ENCODE measurements at regions not wholly inside any gene's neighbourhood (a gene's known extent, or its start where the extent isn't known, plus 50 kb on each side); places are given as distances from the start of the nearest gene placed in this dataset.

DNA sequence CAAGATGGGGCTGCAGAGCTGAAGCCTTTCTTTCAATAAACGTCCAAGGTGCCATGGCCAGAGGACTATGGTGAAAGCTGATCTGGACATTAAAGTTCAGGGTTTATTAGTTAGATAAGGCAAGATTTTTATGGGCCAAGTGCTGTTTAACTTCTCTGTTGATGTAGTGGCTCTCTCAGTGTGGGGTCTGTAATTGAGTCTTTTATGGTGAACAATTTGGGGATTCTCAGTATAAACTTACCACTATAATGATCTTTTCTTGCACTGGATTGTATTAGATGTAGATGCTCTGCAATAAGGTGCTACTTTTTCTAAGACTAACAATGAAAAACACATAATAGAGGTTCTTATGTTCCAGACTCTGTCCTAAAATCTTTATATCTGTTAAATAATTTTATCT, 190.1 kb upstream of the KLF12 start:
- H3K4me1 ChIP-seq (ENCODE audit: insufficient read depth), result peaks cover 2% of the 10 kb centered on the region
- no peaks in the 10 kb centered on the region for H3K36me3 ChIP-seq
- no peaks in the 10 kb centered on the region for H3K9me3 ChIP-seq
- no peak overlapping the region for H3K27ac ChIP-seq
- no peaks in the 10 kb centered on the region for H3K27me3 ChIP-seq
- intact Hi-C loops (cut with DNase I), result no loop called here
- TF ChIP-seq EP300 (IDR thresholded peaks at IDR 0.05) (no peak), POLR2A (IDR thresholded peaks at IDR 0.05) (no peak), CTCF (IDR thresholded peaks at IDR 0.05) (no peak)
- 38 to 77% (median 42%) methylated on average over 1 of the region's 1 CpG for WGBS, 3 donors
- no peak overlapping the region for H3K4me3 ChIP-seq
- no peak for DNase-seq

GRCh38 chr13:74322562-74322961, 188.4 kb upstream of the KLF12 start:
- TF ChIP-seq CTCF (IDR thresholded peaks at IDR 0.05) (no peak), EP300 (IDR thresholded peaks at IDR 0.05) (no peak), POLR2A (IDR thresholded peaks at IDR 0.05) (no peak)
- H3K36me3 ChIP-seq, result no peaks in the 10 kb centered on the region
- no peaks in the 10 kb centered on the region for H3K9me3 ChIP-seq
- intact Hi-C loops (cut with DNase I), result no loop called here
- no peak overlapping the region for H3K27ac ChIP-seq
- no peaks in the 10 kb centered on the region for H3K27me3 ChIP-seq
- H3K4me3 ChIP-seq, result no peak overlapping the region
- DNase-seq, result no peak
- 87 to 95% (median 91%) methylated on average over 2 of the region's 2 CpGs for WGBS, 3 donors
- H3K4me1 ChIP-seq (ENCODE audit: insufficient read depth), result peaks cover 2% of the 10 kb centered on the region

DNA sequence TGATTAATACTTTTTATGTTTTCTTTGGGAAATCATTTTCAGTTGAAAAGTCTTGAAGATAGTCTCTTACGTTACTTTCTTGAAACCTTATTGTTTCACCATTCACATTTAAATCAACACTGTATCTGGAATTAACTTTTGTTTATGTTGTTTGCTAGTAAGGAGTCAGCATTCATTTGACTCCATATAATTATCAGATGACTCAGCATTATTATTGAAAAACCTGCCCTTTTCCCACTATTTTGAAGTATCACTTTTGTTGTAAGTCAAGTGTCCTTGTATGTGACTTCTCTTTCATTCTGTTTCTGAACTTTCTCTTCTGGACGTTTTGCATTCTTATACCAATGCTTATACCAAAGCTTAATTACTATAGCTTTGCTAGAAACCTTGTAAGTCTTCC, 186.1 kb upstream of the KLF12 start:
- H3K27me3 ChIP-seq, result no peaks in the 10 kb centered on the region
- WGBS, 3 donors, result 56 to 68% (median 62%) methylated on average over 2 of the region's 2 CpGs
- DNase-seq, result no peak
- intact Hi-C loops (cut with DNase I), result no loop called here
- H3K36me3 ChIP-seq, result no peaks in the 10 kb centered on the region
- H3K9me3 ChIP-seq, result no peaks in the 10 kb centered on the region
- TF ChIP-seq CTCF (IDR thresholded peaks at IDR 0.05) (no peak), EP300 (IDR thresholded peaks at IDR 0.05) (no peak), POLR2A (IDR thresholded peaks at IDR 0.05) (no peak)
- H3K4me3 ChIP-seq, result no peak overlapping the region
- no peak overlapping the region for H3K27ac ChIP-seq
- H3K4me1 ChIP-seq (ENCODE audit: insufficient read depth), result peaks cover 2% of the 10 kb centered on the region

- Histone ChIP-seq H3K27ac (no peak overlapping the region), H3K4me1 (ENCODE audit: insufficient read depth) (no peaks in the 10 kb centered on the region), H3K36me3 (no peaks in the 10 kb centered on the region), H3K9me3 (no peaks in the 10 kb centered on the region), H3K27me3 (no peaks in the 10 kb centered on the region), H3K4me3 (no peak overlapping the region)
- TF ChIP-seq POLR2A (IDR thresholded peaks at IDR 0.05) (no peak), EP300 (IDR thresholded peaks at IDR 0.05) (no peak), CTCF (IDR thresholded peaks at IDR 0.05) (no peak)
- no peak for DNase-seq
- intact Hi-C loops (cut with DNase I), result no loop called here
- 39 to 50% (median 46%) methylated on average over 1 of the region's 1 CpG for WGBS, 3 donors
These were observed 182.3 kb upstream of the KLF12 start for GRCh38 chr13:74316547-74316946.

GRCh38 chr13:74306496-74306895, 172.3 kb upstream of the KLF12 start:
- no peak for TF ChIP-seq POLR2A (IDR thresholded peaks at IDR 0.05)
- TF ChIP-seq EP300 (IDR thresholded peaks at IDR 0.05), result no peak
- no peak for TF ChIP-seq CTCF (IDR thresholded peaks at IDR 0.05)
- Histone ChIP-seq H3K4me3 (no peak overlapping the region), H3K4me1 (ENCODE audit: insufficient read depth) (no peaks in the 10 kb centered on the region), H3K27ac (no peak overlapping the region), H3K9me3 (no peaks in the 10 kb centered on the region), H3K27me3 (no peaks in the 10 kb centered on the region), H3K36me3 (no peaks in the 10 kb centered on the region)
- 43 to 46% (median 45%) methylated on average over 2 of the region's 2 CpGs for WGBS, 3 donors
- intact Hi-C loops (cut with DNase I), result no loop called here
- no peak for DNase-seq

Measured in ovary (tissue), 7 donors.